Left lung (tissue), 4 donors: ENCODE measurements at regions not wholly inside any gene's neighbourhood (a gene's known extent, or its start where the extent isn't known, plus 50 kb on each side); places are given as distances from the start of the nearest gene placed in this dataset.
A peak's percentile ranks its signal among the peaks of the same experiment; 100 is the strongest.

ENCODE experiments used
- ATAC-seq: fragments of 200-7000 bp; cut with Tn5 transposase; one replicate; pipeline ENCODE4 v1.9.1; 2020; ENCODE audit warnings: moderate library complexity
- DNase-seq, 4 donors: peaks; one replicate each; pipeline ENCODE4 v3.0.0-alpha.2; 2013 to 2020
- H3K27ac ChIP-seq, 2 donors: fragments of 200-600 bp; sonication (generic) in 1 of 2; one replicate each; pipeline versions ENCODE4 v1.5.0 to v1.8.0; 2020 to 2021
- H3K27me3 ChIP-seq, 2 donors: fragments of 200-600 bp; sonication (generic) in 1 of 2; one replicate each; pipeline versions ENCODE4 v1.5.0 to v1.8.0; 2020 to 2021
- H3K36me3 ChIP-seq, 2 donors: fragments of 200-600 bp; sonication (generic) in 1 of 2; one replicate each; pipeline versions ENCODE4 v1.5.0 to v1.8.0; 2020 to 2021
- H3K4me1 ChIP-seq, 2 donors: fragments of 200-600 bp; one replicate each; pipeline ENCODE4 v1.8.0; 2021
- H3K4me3 ChIP-seq, 2 donors: fragments of 200-600 bp; sonication (generic) in 1 of 2; one replicate each; pipeline versions ENCODE4 v1.5.0 to v1.8.0; 2020 to 2021; ENCODE audit warnings: mild to moderate bottlenecking in 1 of 2
- H3K9me3 ChIP-seq, 2 donors: fragments of 200-600 bp; sonication (generic) in 1 of 2; one replicate each; pipeline versions ENCODE4 v1.5.0 to v1.8.0; 2020 to 2021
- intact Hi-C, 2 donors: fragments of 100-400 bp; cut with DNase I; formaldehyde crosslinking; loops; one replicate each; pipeline versions ENCODE4 v1.11.2 to v1.14.2; 2022
- TF ChIP-seq, protein P1 (sequence below), 2 donors: fragments of 200-600 bp; sonication (generic) in 1 of 2; IDR thresholded peaks; one replicate each; pipeline versions ENCODE4 v1.5.0 to v1.8.0; 2021; ENCODE audit warnings: antibody characterized with exemption in 2 of 2
- donor health status: DM: no; HTN: yes; CAD: no.
- donor health status: DM: no; HTN: no; CAD: no.

DNA sequence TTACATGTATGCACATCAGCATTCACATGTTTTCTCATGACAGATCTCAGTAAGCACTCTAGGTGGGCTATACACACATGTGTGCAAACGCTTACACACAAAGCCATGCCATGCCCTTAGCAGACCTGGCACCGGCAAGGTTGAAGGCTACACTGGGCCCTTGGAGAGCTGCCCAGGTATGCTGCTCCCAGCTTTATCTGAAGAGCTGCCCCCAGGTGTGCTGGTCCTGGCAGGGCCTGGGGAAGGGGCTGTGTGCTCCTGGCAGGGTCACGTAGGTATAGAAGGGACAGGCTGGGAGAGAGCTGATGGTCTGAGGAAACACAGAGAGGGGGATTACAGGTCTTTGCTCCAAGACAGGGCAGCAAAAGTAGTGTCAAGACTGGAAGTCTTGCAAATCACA, 146.7 kb upstream of the VANGL1 start:
- Histone ChIP-seq H3K9me3 (no peaks in the 10 kb centered on the region), H3K27ac (no peak overlapping the region), H3K27me3 (no peaks in the 10 kb centered on the region), H3K4me1 (no peaks in the 10 kb centered on the region), H3K36me3 (no peaks in the 10 kb centered on the region), H3K4me3 (no peak overlapping the region)
- no peak for ATAC-seq
- TF ChIP-seq, protein P1, sequence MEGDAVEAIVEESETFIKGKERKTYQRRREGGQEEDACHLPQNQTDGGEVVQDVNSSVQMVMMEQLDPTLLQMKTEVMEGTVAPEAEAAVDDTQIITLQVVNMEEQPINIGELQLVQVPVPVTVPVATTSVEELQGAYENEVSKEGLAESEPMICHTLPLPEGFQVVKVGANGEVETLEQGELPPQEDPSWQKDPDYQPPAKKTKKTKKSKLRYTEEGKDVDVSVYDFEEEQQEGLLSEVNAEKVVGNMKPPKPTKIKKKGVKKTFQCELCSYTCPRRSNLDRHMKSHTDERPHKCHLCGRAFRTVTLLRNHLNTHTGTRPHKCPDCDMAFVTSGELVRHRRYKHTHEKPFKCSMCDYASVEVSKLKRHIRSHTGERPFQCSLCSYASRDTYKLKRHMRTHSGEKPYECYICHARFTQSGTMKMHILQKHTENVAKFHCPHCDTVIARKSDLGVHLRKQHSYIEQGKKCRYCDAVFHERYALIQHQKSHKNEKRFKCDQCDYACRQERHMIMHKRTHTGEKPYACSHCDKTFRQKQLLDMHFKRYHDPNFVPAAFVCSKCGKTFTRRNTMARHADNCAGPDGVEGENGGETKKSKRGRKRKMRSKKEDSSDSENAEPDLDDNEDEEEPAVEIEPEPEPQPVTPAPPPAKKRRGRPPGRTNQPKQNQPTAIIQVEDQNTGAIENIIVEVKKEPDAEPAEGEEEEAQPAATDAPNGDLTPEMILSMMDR (IDR thresholded peaks at IDR 0.05), result no peak
- DNase-seq, result no peak
- intact Hi-C loops, result no loop called here

DNA sequence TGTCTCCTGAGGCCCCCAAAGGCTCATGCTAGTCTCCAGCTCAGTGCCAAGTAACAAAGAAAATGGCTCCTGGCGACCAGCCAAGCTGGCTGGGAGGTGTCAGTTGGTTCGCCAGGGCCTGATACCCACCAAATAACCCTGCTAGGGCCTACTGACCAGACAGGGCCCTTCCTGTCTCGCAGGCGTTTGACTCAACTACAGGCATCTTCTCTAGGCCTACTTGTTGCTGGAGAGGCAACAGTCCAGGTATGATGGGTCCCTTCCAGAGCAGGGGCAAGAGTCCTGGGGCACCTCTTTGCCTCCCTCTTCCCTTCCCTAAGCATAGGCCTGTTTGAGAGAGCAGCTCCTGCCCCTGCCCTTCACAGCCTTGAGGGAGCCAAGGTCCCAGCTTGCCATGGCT, 147.9 kb upstream of the VANGL1 start:
- H3K27me3 ChIP-seq, result no peaks in the 10 kb centered on the region
- intact Hi-C loops, result no loop called here
- TF ChIP-seq, protein P1 (IDR thresholded peaks at IDR 0.05), result no peak
- no peaks in the 10 kb centered on the region for H3K36me3 ChIP-seq
- no peaks in the 10 kb centered on the region for H3K4me1 ChIP-seq
- H3K4me3 ChIP-seq, result no peak overlapping the region
- H3K9me3 ChIP-seq, result no peaks in the 10 kb centered on the region
- H3K27ac ChIP-seq, result no peak overlapping the region
- no peak for DNase-seq
- ATAC-seq, result no peak

DNA sequence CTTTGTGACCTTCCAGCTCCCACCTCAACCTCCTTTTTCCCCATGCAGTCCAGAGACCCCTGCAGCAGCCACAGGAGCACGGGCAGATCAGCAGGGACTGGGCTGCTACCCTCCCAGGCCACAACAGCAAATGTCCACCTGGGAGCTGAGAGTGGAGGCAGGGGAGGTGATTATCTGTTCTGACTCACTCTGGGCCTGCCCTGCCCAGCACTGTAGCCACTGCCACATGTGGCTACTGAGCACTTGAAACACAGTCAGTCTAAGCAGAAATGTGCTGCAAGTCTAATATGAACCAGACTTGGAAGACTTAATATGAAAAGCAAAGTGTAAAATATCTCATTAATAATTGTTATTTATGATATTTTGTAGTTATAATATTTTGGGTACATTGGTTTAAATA, 148.9 kb upstream of the VANGL1 start:
- Histone ChIP-seq H3K4me3 (no peak overlapping the region), H3K36me3 (no peaks in the 10 kb centered on the region), H3K27ac (no peak overlapping the region), H3K9me3 (no peaks in the 10 kb centered on the region), H3K27me3 (no peaks in the 10 kb centered on the region), H3K4me1 (no peaks in the 10 kb centered on the region)
- TF ChIP-seq, protein P1 (IDR thresholded peaks at IDR 0.05), result no peak
- intact Hi-C loops, result no loop called here
- ATAC-seq, result peak; percentile 43
- DNase-seq, result no peak

- H3K9me3 ChIP-seq, result no peaks in the 10 kb centered on the region
- H3K4me3 ChIP-seq, result no peak overlapping the region
- no peak overlapping the region for H3K27ac ChIP-seq
- H3K27me3 ChIP-seq, result no peaks in the 10 kb centered on the region
- H3K36me3 ChIP-seq, result no peaks in the 10 kb centered on the region
- TF ChIP-seq, protein P1 (IDR thresholded peaks at IDR 0.05), result no peak
- ATAC-seq (no peak), DNase-seq (no peak)
- intact Hi-C loops, result no loop called here
- H3K4me1 ChIP-seq, result no peaks in the 10 kb centered on the region
Observed at GRCh38 chr1:115492019-115492595, 149.7 kb upstream of the VANGL1 start.

DNA sequence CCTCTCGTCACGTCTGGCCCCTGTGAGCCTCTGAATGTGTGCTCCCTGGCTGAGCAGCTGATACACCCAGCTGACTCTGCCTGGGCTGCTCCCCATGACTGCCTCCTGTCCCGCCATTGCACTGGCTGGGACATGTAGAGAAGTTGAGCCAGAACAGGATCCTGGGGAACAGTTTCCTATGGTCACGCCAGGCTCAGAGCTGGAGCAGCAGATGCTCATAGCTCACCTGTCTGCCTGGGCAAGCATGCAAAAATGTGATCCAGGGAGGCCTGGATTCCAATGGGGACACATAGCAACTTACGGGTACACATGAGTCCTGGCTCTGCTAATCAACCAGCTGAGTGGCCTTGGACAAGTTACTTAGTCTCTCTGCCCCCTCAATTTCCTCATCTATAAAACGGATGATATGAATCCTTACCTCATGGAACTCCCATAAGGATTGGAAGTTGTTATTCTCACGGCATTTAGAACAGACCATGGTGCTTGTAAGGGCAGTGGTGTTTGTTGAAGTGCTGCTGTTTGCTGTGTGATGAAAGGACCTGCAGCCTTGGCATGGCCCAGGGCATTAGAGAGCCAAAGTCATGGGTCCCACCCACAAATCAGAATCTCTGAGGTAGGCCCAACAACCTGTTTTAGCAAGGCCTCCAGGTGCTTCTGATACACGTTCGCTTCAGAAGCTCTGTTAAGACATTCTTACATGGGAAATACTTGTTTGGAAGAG, 150.3 kb upstream of the VANGL1 start:
- TF ChIP-seq, protein P1 (IDR thresholded peaks at IDR 0.05), result no peak
- no peaks in the 10 kb centered on the region for H3K4me1 ChIP-seq
- H3K9me3 ChIP-seq, result no peaks in the 10 kb centered on the region
- H3K27me3 ChIP-seq, result no peaks in the 10 kb centered on the region
- no peak for DNase-seq
- intact Hi-C loops, result no loop called here
- H3K27ac ChIP-seq, result no peak overlapping the region
- no peak for ATAC-seq
- no peak overlapping the region for H3K4me3 ChIP-seq
- H3K36me3 ChIP-seq, result no peaks in the 10 kb centered on the region
